GM21723 (cell line): ENCODE measurements at regions not wholly inside any gene's neighbourhood (a gene's known extent, or its start where the extent isn't known, plus 50 kb on each side); places are given as distances from the start of the nearest gene placed in this dataset.

ENCODE experiments used
- ATAC-seq: cut with Tn5 transposase; IDR thresholded peaks from one replicate; pipeline ENCODE4 v1.9.1; 2021; ENCODE audit warnings: mild to moderate bottlenecking, moderate library complexity; ENCODE audit not compliant: unreplicated experiment

GRCh38 chr18:2258954-2259353, 312.4 kb downstream of the METTL4 start:
- no peak for ATAC-seq

DNA sequence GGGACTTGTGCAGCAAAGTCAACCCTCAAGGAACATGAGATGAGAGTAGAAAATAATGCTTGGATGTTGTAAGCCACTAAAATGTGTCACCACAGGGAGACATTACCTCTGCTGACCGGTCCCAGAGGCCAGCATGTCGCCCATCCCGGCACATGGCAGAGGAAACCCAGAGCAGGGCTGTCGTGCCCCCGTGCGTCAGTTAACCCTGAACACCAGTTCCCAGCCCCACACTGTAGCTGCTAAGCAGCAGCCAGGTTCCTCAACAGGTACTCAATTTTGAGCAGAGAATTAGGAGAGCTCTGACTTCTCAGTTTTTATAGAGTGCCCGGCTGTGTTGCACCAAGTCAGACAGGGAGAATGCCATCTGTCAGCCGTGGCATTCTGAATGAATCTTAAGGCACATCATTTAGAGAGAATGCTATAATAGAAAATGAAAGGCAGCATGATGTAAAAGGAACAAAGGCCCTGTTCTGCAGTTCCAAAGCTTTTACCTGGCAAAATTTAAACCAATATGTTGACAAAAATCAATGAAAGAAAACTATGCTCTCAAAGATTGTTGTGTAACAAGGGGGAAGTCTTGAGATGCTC, 307.9 kb downstream of the METTL4 start:
- ATAC-seq, result no peak

DNA sequence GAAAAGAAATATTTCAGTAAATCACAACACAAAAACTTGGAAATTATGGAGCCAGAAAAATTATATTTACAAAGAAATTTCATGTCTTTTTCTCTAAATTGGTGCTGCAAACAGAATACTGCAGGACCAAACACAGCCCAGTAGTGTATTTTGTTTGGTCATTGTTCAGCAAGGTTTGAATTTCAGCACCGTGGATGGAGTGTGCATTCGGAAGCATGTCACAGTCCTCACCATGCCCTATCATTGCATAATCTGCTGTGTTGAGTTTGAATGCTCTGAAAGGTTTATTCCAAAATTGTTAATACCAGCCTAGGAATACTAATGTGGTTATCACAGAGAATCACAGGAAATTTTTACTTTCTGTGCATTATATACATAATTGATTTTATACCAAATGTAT, 296.7 kb downstream of the METTL4 start:
- no peak for ATAC-seq

DNA sequence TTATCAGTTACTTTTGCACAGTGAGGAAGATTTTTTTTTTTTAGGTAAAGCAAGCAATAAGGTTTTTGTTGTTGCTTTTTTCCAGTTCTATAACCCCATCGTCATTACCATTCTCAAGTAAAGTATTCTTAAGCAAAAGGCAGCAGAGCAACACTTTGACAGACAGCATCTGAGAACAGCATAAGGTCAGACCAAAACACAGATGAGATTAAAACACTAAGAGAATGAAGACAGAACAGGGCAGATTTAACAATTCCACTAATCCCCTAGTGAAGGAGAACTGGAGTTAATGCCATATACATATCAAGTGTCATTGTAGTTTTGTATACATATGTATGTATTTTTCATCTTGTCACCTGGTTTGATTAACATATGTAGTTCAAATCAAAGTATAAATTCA, 290.2 kb downstream of the METTL4 start:
- ATAC-seq, result no peak

- ATAC-seq, result no peak
These were observed 289.6 kb downstream of the METTL4 start for GRCh38 chr18:2281523-2282199.

DNA sequence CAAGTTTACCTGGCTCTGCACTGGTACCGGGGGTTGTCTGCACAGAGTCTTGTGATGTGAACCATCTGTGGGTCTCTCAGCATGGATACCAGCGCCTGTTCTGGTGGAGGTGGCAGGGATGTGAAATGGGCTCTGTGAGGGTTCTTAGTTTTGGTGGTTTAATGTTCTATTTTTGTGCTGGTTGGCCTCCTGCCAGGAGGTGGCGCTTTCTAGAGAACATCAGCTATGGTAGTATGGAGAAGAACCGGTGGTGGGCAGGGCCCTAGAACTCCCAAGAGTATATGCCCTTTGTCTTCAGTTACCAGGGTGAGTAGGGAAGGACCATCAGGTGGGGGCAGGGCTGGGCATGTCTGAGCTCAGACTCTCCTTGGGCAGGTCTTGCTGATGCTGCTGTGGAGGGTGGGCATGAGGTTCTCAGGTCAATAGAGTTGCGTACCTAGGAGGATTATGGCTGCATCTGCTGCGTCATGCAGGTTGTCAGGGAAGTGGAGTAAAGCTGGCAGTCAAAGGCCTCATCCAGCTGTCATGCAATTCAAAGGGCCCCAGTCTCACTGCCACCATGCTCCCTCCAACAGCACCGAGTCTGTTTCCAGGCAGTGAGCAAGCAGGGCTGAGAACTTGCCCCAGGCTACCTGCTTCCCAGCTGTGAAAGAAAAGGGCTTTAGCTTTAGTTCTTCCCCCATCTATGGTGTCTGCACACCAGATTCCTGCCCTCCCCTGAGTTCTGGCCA, 278.0 kb downstream of the METTL4 start:
- no peak for ATAC-seq

DNA sequence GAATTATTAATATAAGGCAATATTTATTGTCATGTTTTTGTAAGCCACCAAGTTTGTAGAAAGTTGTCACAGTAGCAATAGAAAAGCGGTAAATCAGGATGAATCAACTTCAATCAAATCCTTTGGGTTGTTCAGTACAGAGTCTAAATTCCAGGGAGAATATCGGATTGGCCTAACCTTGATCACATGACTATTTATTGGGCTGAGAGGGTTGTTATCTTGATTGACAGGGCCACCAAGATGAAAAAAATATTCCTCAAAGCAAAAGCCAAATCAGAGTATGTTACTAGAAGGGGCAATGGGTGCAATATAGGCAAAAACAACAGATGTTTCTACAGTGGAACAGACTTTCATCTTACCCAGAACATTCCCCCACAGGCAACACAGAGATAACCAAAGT, 270.0 kb downstream of the METTL4 start:
- no peak for ATAC-seq

DNA sequence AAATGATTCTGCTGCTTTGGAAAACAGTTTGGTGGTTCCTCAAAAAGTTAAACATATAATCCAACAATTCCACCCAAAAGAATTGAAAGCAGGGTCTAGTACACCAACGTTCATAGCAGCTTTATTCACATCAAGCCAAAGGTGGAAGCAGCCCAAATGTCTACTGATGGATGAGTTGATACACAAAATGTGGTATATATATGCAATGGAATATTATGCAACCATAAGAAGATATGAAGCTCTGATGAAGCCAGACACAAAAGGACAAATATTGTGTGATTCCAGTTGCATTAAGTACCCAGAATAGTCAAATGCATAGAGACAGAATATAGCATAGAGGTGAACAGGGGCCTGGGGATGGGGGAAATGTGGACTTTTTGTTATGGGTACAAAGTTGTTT, 269.3 kb downstream of the METTL4 start:
- ATAC-seq, result no peak

DNA sequence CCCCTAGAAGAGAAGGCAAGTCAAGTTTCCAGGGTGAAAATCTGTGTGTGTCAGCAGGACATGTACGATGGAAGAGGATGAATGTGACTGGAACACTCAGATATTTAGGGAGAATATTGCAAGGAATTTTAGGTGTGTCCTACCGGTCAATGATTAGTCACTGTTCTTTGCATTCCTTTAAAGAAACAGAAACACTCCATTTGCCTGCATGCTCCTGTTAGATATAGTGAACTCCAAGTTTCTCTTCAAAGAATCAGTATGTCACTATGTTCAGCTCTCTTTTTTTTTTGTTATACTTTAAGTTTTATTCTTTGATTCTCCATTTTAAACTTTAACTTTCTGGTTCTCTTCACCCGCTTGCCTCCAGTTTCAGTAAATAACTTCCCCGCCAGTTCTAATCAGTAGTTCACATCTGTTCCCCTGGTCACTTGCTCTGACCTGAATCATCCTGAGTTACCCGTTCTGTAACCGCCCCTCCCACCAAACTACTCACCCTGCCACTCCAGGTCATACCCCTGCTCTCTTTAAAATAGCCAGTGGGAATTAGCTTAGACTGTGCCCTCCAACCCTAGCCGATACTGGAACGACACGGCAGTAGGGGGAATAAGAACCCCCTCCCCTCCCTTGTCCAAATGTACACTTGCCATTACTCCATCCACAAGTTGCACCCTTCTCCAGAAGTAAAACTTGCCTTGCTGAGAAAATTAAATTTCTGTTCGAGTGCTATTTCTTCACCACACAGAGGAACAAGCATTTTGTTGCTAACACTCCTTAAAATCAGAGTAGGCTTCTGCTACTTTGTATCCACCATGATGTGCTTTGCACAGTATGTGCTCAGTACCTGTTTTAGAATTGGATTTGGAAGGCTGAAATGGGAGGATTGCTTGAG, 268.4 kb downstream of the METTL4 start:
- no peak for ATAC-seq

DNA sequence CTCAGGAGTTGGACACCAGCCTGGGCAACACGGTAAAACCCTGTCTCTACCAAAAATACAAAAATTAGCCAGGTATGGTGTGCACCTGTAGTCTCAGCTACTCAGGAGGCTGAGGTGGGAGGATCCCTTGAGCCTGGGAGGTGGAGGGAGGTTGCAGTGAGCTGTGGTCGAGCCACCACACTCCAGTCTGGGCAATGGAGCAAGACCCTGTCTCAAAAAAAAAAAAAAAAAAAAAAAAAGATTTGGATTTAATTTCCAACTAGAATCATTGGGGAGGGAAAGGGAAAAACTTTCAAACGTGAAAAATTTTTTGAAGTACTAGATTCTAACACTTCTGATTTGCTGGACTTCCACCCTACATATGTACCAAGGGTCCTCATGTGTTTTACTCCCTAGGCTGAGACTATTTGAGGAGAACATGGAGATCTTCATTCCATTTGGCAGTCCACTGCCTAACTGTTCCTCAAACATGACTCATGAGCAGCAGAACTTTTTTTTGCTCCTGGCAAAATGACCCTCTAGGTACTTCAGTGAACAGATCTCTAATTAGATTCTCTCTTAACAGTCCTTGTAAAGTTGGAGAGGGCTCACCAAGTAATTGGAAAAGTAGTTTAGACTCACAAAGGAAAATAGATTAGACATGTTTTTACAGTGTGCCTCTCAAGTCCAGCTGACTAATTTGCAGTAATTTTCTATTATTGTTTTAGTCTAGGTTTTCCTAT, 267.6 kb downstream of the METTL4 start:
- no peak for ATAC-seq

DNA sequence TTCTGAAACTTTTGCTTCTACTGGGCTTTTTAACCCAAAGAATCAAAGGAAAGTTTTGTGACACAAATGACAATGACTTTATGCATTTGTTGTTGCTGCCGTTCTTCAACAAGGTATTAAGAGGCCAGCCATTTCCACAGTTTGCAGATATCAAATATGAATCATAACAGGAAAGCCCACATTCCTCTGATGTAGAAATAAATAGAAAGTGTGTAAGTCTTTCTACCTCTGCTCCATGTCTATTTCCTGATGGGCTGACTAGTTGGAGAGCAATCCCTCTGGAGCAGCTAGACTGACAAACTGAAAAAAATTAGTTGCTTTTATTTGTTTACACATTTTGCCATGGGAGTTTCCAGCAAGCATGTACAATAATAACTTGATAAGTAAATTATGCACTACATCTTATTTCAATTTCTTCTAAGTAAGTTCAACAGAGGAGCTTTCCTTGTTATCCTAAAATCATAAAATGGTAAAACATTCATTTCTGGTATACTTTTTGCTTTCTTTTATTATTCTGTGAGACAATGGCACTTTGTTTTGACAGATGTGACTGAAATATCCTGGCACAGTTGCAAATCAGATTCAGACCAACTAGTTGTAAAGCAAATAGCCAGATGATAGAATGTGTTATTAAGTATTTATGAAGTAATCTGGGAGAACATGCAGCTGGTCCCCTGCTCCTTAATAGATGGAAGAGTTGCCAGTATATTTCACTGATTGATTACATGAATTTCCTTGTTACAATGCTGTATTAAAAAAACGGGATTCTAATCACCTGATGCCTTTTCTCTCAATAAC, 266.7 kb downstream of the METTL4 start:
- no peak for ATAC-seq

DNA sequence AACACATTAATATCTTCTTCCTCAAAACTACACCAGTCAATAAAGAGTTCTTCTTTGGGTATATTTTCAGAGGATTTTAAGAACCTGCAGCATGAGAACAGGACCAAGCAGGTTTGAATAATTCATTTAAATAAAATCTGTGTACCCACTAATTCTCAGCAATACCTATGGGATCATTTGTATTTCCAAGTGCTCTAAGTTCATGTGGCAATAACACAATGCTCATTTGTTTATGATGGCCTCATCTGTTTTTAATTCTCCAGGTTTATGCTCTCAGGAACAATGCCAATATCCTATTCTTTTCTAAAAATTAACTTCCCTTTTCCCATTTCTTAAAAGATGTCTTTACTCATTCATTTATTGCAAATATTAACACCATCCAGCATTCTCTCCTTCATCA, 264.7 kb downstream of the METTL4 start:
- no peak for ATAC-seq

GRCh38 chr18:2310886-2311285, 260.4 kb downstream of the METTL4 start:
- ATAC-seq, result no peak

- ATAC-seq, result peak; percentile 77
These were observed 258.9 kb downstream of the METTL4 start for GRCh38 chr18:2312440-2312839.

DNA sequence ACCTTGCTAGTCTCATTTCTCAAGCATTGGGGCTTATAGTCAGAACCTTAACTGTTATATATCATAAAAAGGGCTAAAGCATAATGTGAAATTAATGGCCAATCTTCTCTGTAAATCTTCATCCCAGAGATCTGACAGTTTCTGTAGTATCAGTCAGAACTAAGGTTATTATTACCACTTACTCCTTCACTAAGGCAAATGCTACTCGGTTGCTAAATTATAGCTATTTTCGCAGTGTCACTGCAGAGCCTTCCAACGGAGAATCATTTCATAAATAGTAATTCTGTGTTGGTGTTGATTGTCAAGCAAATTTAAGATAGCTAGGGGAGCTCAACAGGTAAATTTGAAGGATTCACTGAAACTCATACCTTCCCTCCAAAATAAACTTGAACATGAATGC, 258.0 kb downstream of the METTL4 start:
- ATAC-seq, result no peak

DNA sequence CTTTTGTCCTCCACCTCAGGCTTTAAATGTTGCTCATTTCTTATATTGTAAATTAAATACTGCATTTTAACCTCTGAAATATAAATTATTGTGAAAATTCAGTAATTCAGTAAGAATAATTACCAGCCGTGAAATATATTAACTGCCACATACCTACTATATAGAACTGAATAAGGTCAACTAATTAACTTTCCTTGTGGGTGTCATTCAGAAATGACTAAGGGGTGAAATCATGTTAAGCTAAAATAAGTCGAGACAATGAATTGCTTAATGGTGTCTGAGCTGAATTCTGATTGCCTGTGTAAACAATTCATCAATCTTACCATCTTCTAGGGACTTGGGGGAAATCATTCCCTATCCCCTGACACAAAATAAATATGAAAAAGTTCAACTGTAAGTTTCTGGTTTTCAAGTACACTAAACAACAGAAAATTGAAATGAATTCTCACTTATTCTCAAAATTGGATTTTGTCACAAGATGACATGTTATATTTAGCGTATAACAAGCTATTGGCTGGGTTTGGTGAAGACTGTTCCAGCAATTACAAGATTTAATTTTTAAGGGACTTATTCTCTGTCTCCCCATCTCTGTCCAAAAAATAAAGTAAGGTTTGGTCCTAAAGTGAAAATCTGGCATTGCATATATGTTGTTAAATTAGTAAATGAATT, 255.1 kb downstream of the METTL4 start:
- ATAC-seq, result no peak

DNA sequence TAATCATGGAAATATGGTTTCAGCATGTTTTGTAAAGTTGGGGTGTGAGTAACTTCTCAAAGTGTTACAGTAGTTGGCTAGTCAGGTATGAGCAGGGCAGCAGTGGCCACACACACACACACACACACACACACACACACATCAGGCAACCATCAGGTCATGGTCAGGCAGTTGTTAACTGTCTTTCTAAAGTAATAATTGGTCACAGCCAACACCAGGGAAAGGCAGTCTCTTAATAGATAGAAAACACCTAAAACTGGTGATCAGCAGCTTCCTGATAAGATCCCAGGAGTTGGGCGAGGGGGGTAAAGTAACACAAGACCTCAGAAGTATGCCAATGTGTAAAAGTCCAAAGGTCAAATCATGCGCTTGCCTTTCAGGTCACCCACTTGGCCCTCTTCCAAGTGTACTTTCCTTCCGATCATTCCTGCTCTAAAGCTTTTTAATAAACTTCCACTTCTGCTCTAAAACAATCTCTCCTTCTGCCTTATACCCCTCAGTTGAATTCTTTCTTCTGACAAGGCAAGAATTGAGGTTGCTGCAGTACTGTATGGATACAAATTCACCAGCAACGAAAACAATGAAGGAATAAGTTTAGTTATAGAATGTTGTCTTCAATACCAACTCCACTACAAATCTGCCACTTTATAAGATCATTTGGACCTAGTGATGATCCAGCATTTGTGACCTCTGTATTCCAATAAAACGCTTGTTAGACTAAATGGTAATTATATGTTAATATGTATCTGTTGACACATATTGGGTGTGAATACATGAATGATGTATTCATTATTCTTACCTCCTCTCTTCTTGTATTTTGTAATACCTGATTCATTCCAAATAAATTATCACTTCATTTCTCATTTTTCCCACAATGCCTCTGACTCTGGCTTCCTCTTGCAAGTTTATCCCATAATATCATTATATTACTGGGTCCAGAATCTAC, 254.3 kb downstream of the METTL4 start:
- no peak for ATAC-seq

GRCh38 chr18:2324459-2324858, 246.8 kb downstream of the METTL4 start:
- ATAC-seq, result no peak
